ENCODE measurements at regions not wholly inside any gene's neighbourhood (a gene's known extent, or its start where the extent isn't known, plus 50 kb on each side); places are given as distances from the start of the nearest gene placed in this dataset.

DNA sequence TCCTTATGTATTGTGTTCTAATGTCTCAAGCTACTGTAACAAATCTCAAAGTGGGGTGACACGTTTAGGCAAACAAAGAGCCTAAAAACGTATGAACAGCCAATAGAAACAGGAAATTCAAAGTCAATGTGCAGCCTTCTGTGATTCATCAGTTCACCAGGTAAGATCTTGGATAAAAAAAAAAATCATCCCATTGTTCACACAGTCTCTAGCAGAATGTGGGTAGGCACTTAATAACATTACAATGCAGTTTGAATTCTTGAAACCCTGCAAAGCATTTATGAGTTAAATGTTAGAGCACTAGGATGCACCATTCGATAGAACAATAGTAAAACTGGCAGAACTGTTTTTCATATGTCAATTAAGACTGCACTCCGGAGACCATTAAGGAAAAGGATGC lies 88.2 kb upstream of the HDAC9 start:
- no peak overlapping the region for H2AFZ ChIP-seq (ENCODE audit: low read length)
- no peak overlapping the region for H3K27ac ChIP-seq (ENCODE audit: low read depth, low read length, poor library complexity, severe bottlenecking)
- POLR2A ChIA-PET: no interaction called here
- CTCF ChIA-PET (ENCODE audit: unreplicated experiment): no interaction called here
- H3K9me2 ChIP-seq (ENCODE audit: insufficient read depth, low read length): no peaks in the 10 kb centered on the region
- intact Hi-C loops (cut with micrococcal nuclease; ENCODE audit: unreplicated experiment): no loop called here
- no peaks in the 10 kb centered on the region for H3K9me3 ChIP-seq (ENCODE audit: low read length)
- H3K4me2 ChIP-seq (ENCODE audit: low read length): no peak overlapping the region
- H3K4me3 ChIP-seq (ENCODE audit: low read depth, low read length, poor library complexity, severe bottlenecking): no peak overlapping the region
- DNase-seq (ENCODE audit: low spot score): no peak
- no TSS peak for BruUV-seq (replicated peaks)
- H3K4me1 ChIP-seq (ENCODE audit: insufficient read depth, low read length, poor library complexity, severe bottlenecking): no peaks in the 10 kb centered on the region
- no peaks in the 10 kb centered on the region for H4K20me1 ChIP-seq (ENCODE audit: insufficient read depth, low read length)
- H3K36me3 ChIP-seq (ENCODE audit: insufficient read depth, low read length): no peaks in the 10 kb centered on the region
- H3K79me2 ChIP-seq (ENCODE audit: insufficient read depth, low read depth, low read length): no peaks in the 10 kb centered on the region
- TF ChIP-seq, protein P1, sequence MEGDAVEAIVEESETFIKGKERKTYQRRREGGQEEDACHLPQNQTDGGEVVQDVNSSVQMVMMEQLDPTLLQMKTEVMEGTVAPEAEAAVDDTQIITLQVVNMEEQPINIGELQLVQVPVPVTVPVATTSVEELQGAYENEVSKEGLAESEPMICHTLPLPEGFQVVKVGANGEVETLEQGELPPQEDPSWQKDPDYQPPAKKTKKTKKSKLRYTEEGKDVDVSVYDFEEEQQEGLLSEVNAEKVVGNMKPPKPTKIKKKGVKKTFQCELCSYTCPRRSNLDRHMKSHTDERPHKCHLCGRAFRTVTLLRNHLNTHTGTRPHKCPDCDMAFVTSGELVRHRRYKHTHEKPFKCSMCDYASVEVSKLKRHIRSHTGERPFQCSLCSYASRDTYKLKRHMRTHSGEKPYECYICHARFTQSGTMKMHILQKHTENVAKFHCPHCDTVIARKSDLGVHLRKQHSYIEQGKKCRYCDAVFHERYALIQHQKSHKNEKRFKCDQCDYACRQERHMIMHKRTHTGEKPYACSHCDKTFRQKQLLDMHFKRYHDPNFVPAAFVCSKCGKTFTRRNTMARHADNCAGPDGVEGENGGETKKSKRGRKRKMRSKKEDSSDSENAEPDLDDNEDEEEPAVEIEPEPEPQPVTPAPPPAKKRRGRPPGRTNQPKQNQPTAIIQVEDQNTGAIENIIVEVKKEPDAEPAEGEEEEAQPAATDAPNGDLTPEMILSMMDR (conservative IDR thresholded peaks at IDR 0.05; ENCODE audit: low read length): no peak
- no peak for TF ChIP-seq EZH2phosphoT487 (IDR thresholded peaks at IDR 0.05; ENCODE audit: borderline replicate concordance, low read depth, low read length)

GRCh38 chr7:18408461-18408860 lies 87.1 kb upstream of the HDAC9 start:
- Histone ChIP-seq H2AFZ (ENCODE audit: low read length) (no peak overlapping the region), H3K27ac (ENCODE audit: low read depth, low read length, poor library complexity, severe bottlenecking) (no peak overlapping the region), H3K79me2 (ENCODE audit: insufficient read depth, low read depth, low read length) (no peaks in the 10 kb centered on the region), H3K4me2 (ENCODE audit: low read length) (no peak overlapping the region), H3K9me2 (ENCODE audit: insufficient read depth, low read length) (no peaks in the 10 kb centered on the region), H4K20me1 (ENCODE audit: insufficient read depth, low read length) (no peaks in the 10 kb centered on the region), H3K4me3 (ENCODE audit: low read depth, low read length, poor library complexity, severe bottlenecking) (no peak overlapping the region), H3K9me3 (ENCODE audit: low read length) (no peaks in the 10 kb centered on the region), H3K36me3 (ENCODE audit: insufficient read depth, low read length) (no peaks in the 10 kb centered on the region), H3K4me1 (ENCODE audit: insufficient read depth, low read length, poor library complexity, severe bottlenecking) (no peaks in the 10 kb centered on the region)
- ChIA-PET POLR2A (interaction anchor here (0.7 to 1.3 kb wide), 3 partner anchors 8 to 916 kb away, joined by 3 to 5 read pairs (median 4); no protein-coding TSS in a partner anchor), CTCF (ENCODE audit: unreplicated experiment) (no interaction called here)
- intact Hi-C loops (cut with micrococcal nuclease; ENCODE audit: unreplicated experiment): no loop called here
- TF ChIP-seq EZH2phosphoT487 (IDR thresholded peaks at IDR 0.05; ENCODE audit: borderline replicate concordance, low read depth, low read length): no peak
- TF ChIP-seq, protein P1 (conservative IDR thresholded peaks at IDR 0.05; ENCODE audit: low read length): no peak
- no TSS peak for BruUV-seq (replicated peaks)
- no peak for DNase-seq (ENCODE audit: low spot score)

- CTCF ChIA-PET (ENCODE audit: unreplicated experiment): no interaction called here
- no TSS peak for BruUV-seq (replicated peaks)
- POLR2A ChIA-PET: interaction anchor here (0.7 to 1.3 kb wide), 2 partner anchors 11 to 916 kb away, joined by 3 to 4 read pairs; no protein-coding TSS in a partner anchor
These were observed 86.7 kb upstream of the HDAC9 start for GRCh38 chr7:18408868-18409267.

More at GRCh38 chr7:18408868-18409267, 86.7 kb upstream of the HDAC9 start:
- Histone ChIP-seq H2AFZ (ENCODE audit: low read length) (no peak overlapping the region), H3K79me2 (ENCODE audit: insufficient read depth, low read depth, low read length) (no peaks in the 10 kb centered on the region), H3K9me2 (ENCODE audit: insufficient read depth, low read length) (no peaks in the 10 kb centered on the region), H3K27ac (ENCODE audit: low read depth, low read length, poor library complexity, severe bottlenecking) (no peak overlapping the region), H3K4me1 (ENCODE audit: insufficient read depth, low read length, poor library complexity, severe bottlenecking) (no peaks in the 10 kb centered on the region), H3K4me3 (ENCODE audit: low read depth, low read length, poor library complexity, severe bottlenecking) (no peak overlapping the region), H3K9me3 (ENCODE audit: low read length) (no peaks in the 10 kb centered on the region), H3K36me3 (ENCODE audit: insufficient read depth, low read length) (no peaks in the 10 kb centered on the region), H3K4me2 (ENCODE audit: low read length) (no peak overlapping the region), H4K20me1 (ENCODE audit: insufficient read depth, low read length) (no peaks in the 10 kb centered on the region)
- no peak for DNase-seq (ENCODE audit: low spot score)
- TF ChIP-seq, protein P1 (conservative IDR thresholded peaks at IDR 0.05; ENCODE audit: low read length): no peak
- TF ChIP-seq EZH2phosphoT487 (IDR thresholded peaks at IDR 0.05; ENCODE audit: borderline replicate concordance, low read depth, low read length): no peak
- intact Hi-C loops (cut with micrococcal nuclease; ENCODE audit: unreplicated experiment): no loop called here
